GM19240 (cell line): ENCODE measurements at regions not wholly inside any gene's neighbourhood (a gene's known extent, or its start where the extent isn't known, plus 50 kb on each side); places are given as distances from the start of the nearest gene placed in this dataset.
"Not testable (repeated sequence)": the region's sequence is repeated elsewhere in the genome, so short reads cannot be mapped to it uniquely, and the experiment has no call there.

Experiments used
- DNase-seq: peaks from one replicate; pipeline ENCODE4 v3.0.0; 2011; ENCODE audit warnings: low spot score; ENCODE audit not compliant: insufficient read length

GRCh38 chr9:106218427-106218826 lies 524.1 kb downstream of the TMEM38B start:
- no peak for DNase-seq

- no peak for DNase-seq
These were observed 524.5 kb downstream of the TMEM38B start for GRCh38 chr9:106218854-106219253.

- no peak for DNase-seq
These were observed 526.1 kb downstream of the TMEM38B start for GRCh38 chr9:106220415-106220814.

- no peak for DNase-seq
These were observed 534.5 kb downstream of the TMEM38B start for GRCh38 chr9:106228861-106229260.

GRCh38 chr9:106233116-106233515 lies 538.8 kb downstream of the TMEM38B start:
- no peak for DNase-seq

GRCh38 chr9:106260908-106261307 lies 566.6 kb downstream of the TMEM38B start:
- DNase-seq, result not testable (repeated sequence)

- no peak for DNase-seq
These were observed 583.6 kb downstream of the TMEM38B start for GRCh38 chr9:106277966-106278365.

- DNase-seq, result no peak
These were observed 579.2 kb upstream of the ZNF462 start for GRCh38 chr9:106283769-106284168.

- no peak for DNase-seq
These were observed 578.7 kb upstream of the ZNF462 start for GRCh38 chr9:106284296-106284695.

- no peak for DNase-seq
These were observed 576.7 kb upstream of the ZNF462 start for GRCh38 chr9:106286249-106286648.

GRCh38 chr9:106287091-106287631 lies 575.8 kb upstream of the ZNF462 start:
- no peak for DNase-seq

- DNase-seq, result no peak
These were observed 575.2 kb upstream of the ZNF462 start for GRCh38 chr9:106287731-106288130.

GRCh38 chr9:106288689-106289088 lies 574.3 kb upstream of the ZNF462 start:
- DNase-seq, result no peak

- DNase-seq, result no peak
These were observed 571.2 kb upstream of the ZNF462 start for GRCh38 chr9:106291786-106292185.

GRCh38 chr9:106296426-106296825 lies 566.5 kb upstream of the ZNF462 start:
- DNase-seq, result no peak

- no peak for DNase-seq
These were observed 564.0 kb upstream of the ZNF462 start for GRCh38 chr9:106298997-106299396.

- no peak for DNase-seq
These were observed 558.5 kb upstream of the ZNF462 start for GRCh38 chr9:106304401-106304920.

GRCh38 chr9:106305428-106306133 lies 557.4 kb upstream of the ZNF462 start:
- DNase-seq, result no peak

- no peak for DNase-seq
These were observed 555.3 kb upstream of the ZNF462 start for GRCh38 chr9:106307670-106308069.

GRCh38 chr9:106309925-106310324 lies 553.0 kb upstream of the ZNF462 start:
- DNase-seq, result no peak

GRCh38 chr9:106310782-106311181 lies 552.2 kb upstream of the ZNF462 start:
- DNase-seq, result no peak

- DNase-seq, result no peak
These were observed 550.1 kb upstream of the ZNF462 start for GRCh38 chr9:106312906-106313305.

GRCh38 chr9:106314476-106314875 lies 548.5 kb upstream of the ZNF462 start:
- DNase-seq, result no peak
